ENCODE measurements at regions not wholly inside any gene's neighbourhood (a gene's known extent, or its start where the extent isn't known, plus 50 kb on each side); places are given as distances from the start of the nearest gene placed in this dataset.

GRCh38 chr14:38526826-38527501 lies 271.1 kb upstream of the CLEC14A start:
- no TSS peak for BruUV-seq (replicated peaks)
- Histone ChIP-seq H3K9ac (ENCODE audit: insufficient read depth in 1 of 2, low read depth in 2 of 2, low read length in 2 of 2) (no peak overlapping the region), H3K36me3 (ENCODE audit: control insufficient read depth, insufficient read depth, low read length) (no peaks in the 10 kb centered on the region), H3K27me3 (ENCODE audit: control insufficient read depth in 2 of 2, insufficient read depth in 2 of 2, low read length in 2 of 2) (no peaks in the 10 kb centered on the region), H3K9me1 (ENCODE audit: control insufficient read depth, insufficient read depth, low read length) (no peaks in the 10 kb centered on the region), H3K79me2 (ENCODE audit: control insufficient read depth, insufficient read depth, low read length) (no peaks in the 10 kb centered on the region), H3K4me2 (ENCODE audit: insufficient read depth, low read length) (no peak overlapping the region), H3K4me3 (no peak overlapping the region), H3K9me3 (replicated peaks; ENCODE audit: control insufficient read depth, insufficient read depth, low read depth, low read length) (no peaks in the 10 kb centered on the region), H2AFZ (ENCODE audit: low read depth, low read length) (no peak overlapping the region), H3K27ac (ENCODE audit: extremely low read depth, low read depth, low read length) (no peak overlapping the region), H3K4me1 (replicated peaks in 1 of 2; ENCODE audit: control insufficient read depth in 2 of 2, insufficient read depth in 2 of 2, low read length in 2 of 2) (no peaks in the 10 kb centered on the region), H4K20me1 (replicated peaks; ENCODE audit: control insufficient read depth, insufficient read depth, low read length) (no peaks in the 10 kb centered on the region)
- FAIRE-seq (no peak), ATAC-seq (no peak), DNase-seq (ENCODE audit: extremely low read depth in 1 of 4, low spot score in 3 of 4) (no peak)
- intact Hi-C loops (cut with micrococcal nuclease): no loop called here
- in situ Hi-C loops (cut with MboI): no loop called here
- 0% methylated on average over 1 of the region's 1 CpG for WGBS (ENCODE audit: insufficient coverage, low coverage, missing lambda C conversion rate)
- ChIA-PET CTCF (ENCODE audit: low intra/inter-chr PET ratio) (no interaction called here), POLR2A (no interaction called here)
- TF ChIP-seq CEBPG (CRISPR knock-in tag; IDR thresholded peaks at IDR 0.05) (no peak), CEBPG (tag; conservative IDR thresholded peaks at IDR 0.05 in 1 of 2, IDR thresholded peaks at IDR 0.05 in 1 of 2) (no peak), IRF9 (tag; IDR thresholded peaks at IDR 0.05) (no peak), ETS2 (tag; IDR thresholded peaks at IDR 0.05; ENCODE audit: borderline replicate concordance, poor library complexity, severe bottlenecking) (no peak), ZNF445 (CRISPR knock-in tag; IDR thresholded peaks at IDR 0.05; ENCODE audit: low read depth) (no peak), SIX5 (IDR thresholded peaks at IDR 0.05; ENCODE audit: borderline replicate concordance in 1 of 2, insufficient read depth in 1 of 2, low read depth in 1 of 2, low read length in 2 of 2) (no peak), BCLAF1 (IDR thresholded peaks at IDR 0.05; ENCODE audit: borderline replicate concordance in 1 of 2, control insufficient read depth in 1 of 2, low read depth in 2 of 2, low read length in 1 of 2) (no peak), ZNF121 (CRISPR knock-in tag; conservative IDR thresholded peaks at IDR 0.05) (no peak), ZNF217 (CRISPR knock-in tag; IDR thresholded peaks at IDR 0.05) (no peak), ARID2 (IDR thresholded peaks at IDR 0.05) (no peak), ZNF224 (CRISPR knock-in tag; IDR thresholded peaks at IDR 0.05) (no peak), TCF3 (CRISPR knock-in tag; IDR thresholded peaks at IDR 0.05) (no peak), TCFL5 (CRISPR knock-in tag; conservative IDR thresholded peaks at IDR 0.05) (no peak), CHD4 (IDR thresholded peaks at IDR 0.05; ENCODE audit: insufficient read depth, insufficient replicate concordance, low read depth, low read length, poor library complexity, severe bottlenecking) (no peak)
